GM23338 (cell line): ENCODE measurements at regions not wholly inside any gene's neighbourhood (a gene's known extent, or its start where the extent isn't known, plus 50 kb on each side); places are given as distances from the start of the nearest gene placed in this dataset.

Experiments
- ATAC-seq: fragments of 200-7000 bp; cut with Tn5 transposase; 3 replicates; pipeline ENCODE4 v1.9.1; 2020
- DNase-seq: peaks from one replicate; pipeline ENCODE4 v3.0.0-alpha.2; 2015; ENCODE audit warnings: low spot score
- H2AFZ ChIP-seq: fragments of 200-600 bp; sonication (generic); 2 replicates; pipeline ENCODE4 v1.8.0; 2016; ENCODE audit warnings: antibody characterized with exemption, mild to moderate bottlenecking, moderate library complexity
- H3F3A ChIP-seq: fragments of 200-600 bp; sonication (generic); replicated peaks from 2 replicates; pipeline ENCODE4 v1.8.0; 2017; ENCODE audit warnings: antibody characterized with exemption, mixed run types, low read depth
- H3K27ac ChIP-seq: fragments of 200-600 bp; sonication (generic); 2 replicates; pipeline ENCODE4 v1.6.1; 2016; ENCODE audit warnings: low read depth
- H3K27me3 ChIP-seq: fragments of 200-600 bp; sonication (generic); 2 replicates; pipeline ENCODE4 v1.8.0; 2016; ENCODE audit warnings: mild to moderate bottlenecking, mixed run types, moderate library complexity; ENCODE audit not compliant: insufficient read depth
- H3K36me3 ChIP-seq: fragments of 200-600 bp; sonication (generic); 2 replicates; pipeline ENCODE4 v1.8.0; 2016; ENCODE audit warnings: mild to moderate bottlenecking; ENCODE audit not compliant: insufficient read depth
- H3K4me1 ChIP-seq: fragments of 200-600 bp; sonication (generic); 2 replicates; pipeline ENCODE4 v1.8.0; 2016; ENCODE audit warnings: mild to moderate bottlenecking, moderate library complexity; ENCODE audit not compliant: insufficient read depth
- H3K4me2 ChIP-seq: fragments of 200-600 bp; sonication (generic); 2 replicates; pipeline ENCODE4 v1.7.1; 2017; ENCODE audit warnings: mixed run types
- H3K4me3 ChIP-seq: fragments of 200-600 bp; sonication (generic); 2 replicates; pipeline ENCODE4 v1.6.1; 2016; ENCODE audit warnings: mixed run types
- H3K79me2 ChIP-seq: fragments of 200-600 bp; sonication (generic); replicated peaks from 2 replicates; pipeline ENCODE4 v1.8.0; 2017; ENCODE audit warnings: mild to moderate bottlenecking; ENCODE audit not compliant: insufficient read depth
- H3K9me2 ChIP-seq: fragments of 200-600 bp; sonication (generic); 2 replicates; pipeline ENCODE4 v1.8.0; 2017; ENCODE audit not compliant: insufficient read depth
- H4K20me1 ChIP-seq: fragments of 200-600 bp; sonication (generic); replicated peaks from 2 replicates; pipeline ENCODE4 v1.8.0; 2017; ENCODE audit warnings: mild to moderate bottlenecking; ENCODE audit not compliant: insufficient read depth
- H3K27ac Mint-ChIP-seq: 2 replicates; pipeline ENCODE4 v1.8.0; 2020; ENCODE audit warnings: inconsistent platforms, mild to moderate bottlenecking, moderate library complexity, mixed read lengths
- H3K27me3 Mint-ChIP-seq: 3 replicates; pipeline ENCODE4 v1.8.0; 2022; ENCODE audit warnings: low read depth, mild to moderate bottlenecking, moderate library complexity, mixed read lengths, inconsistent platforms; ENCODE audit not compliant: insufficient read depth, poor library complexity
- H3K36me3 Mint-ChIP-seq: 3 replicates; pipeline ENCODE4 v1.8.0; 2021; ENCODE audit warnings: low read depth, mild to moderate bottlenecking, inconsistent platforms, moderate library complexity, mixed read lengths
- H3K4me1 Mint-ChIP-seq: 3 replicates; pipeline ENCODE4 v1.8.0; 2020; ENCODE audit warnings: mild to moderate bottlenecking, inconsistent platforms, mixed read lengths
- H3K4me3 Mint-ChIP-seq: 3 replicates; pipeline ENCODE4 v1.8.0; 2021; ENCODE audit warnings: moderate library complexity, mild to moderate bottlenecking, inconsistent platforms, mixed read lengths
- H3K9me3 Mint-ChIP-seq: 3 replicates; pipeline ENCODE4 v1.8.0; 2020; ENCODE audit warnings: moderate library complexity, mild to moderate bottlenecking, inconsistent platforms, mixed read lengths
- CREB1 ChIP-seq: fragments of 250-450 bp; sonication (Bioruptor Pico); IDR thresholded peaks from 2 replicates; pipeline ENCODE4 v1.5.0; 2020; ENCODE audit warnings: low read depth, mild to moderate bottlenecking, moderate library complexity
- CTCF ChIP-seq, 2 experiments: fragments of 200-600 bp in 1 of 2; sonication (generic) in 1 of 2; conservative IDR thresholded peaks; 2 replicates each; pipeline versions ENCODE4 v1.5.1 to v1.6.1; 2016 to 2017; ENCODE audit warnings: antibody characterized with exemption in 2 of 2, low read depth in 2 of 2, mild to moderate bottlenecking in 2 of 2, moderate library complexity in 1 of 2
- ETS1 ChIP-seq: IDR thresholded peaks from 2 replicates; pipeline ENCODE4 v1.6.1; 2016; ENCODE audit warnings: antibody characterized with exemption
- EZH2 ChIP-seq: fragments of 200-600 bp; sonication (generic); IDR thresholded peaks from one replicate; pipeline ENCODE4 v1.8.0; 2017; ENCODE audit warnings: antibody characterized with exemption, mild to moderate bottlenecking, low read depth; ENCODE audit not compliant: unreplicated experiment
- EZH2phosphoT487 ChIP-seq: fragments of 200-600 bp; sonication (generic); IDR thresholded peaks from one replicate; pipeline ENCODE4 v1.8.1; 2018; ENCODE audit warnings: antibody characterized with exemption; ENCODE audit not compliant: unreplicated experiment
- JUNB ChIP-seq: IDR thresholded peaks from one replicate; pipeline ENCODE4 v1.6.1; 2016; ENCODE audit warnings: antibody characterized with exemption; ENCODE audit not compliant: unreplicated experiment
- NANOG ChIP-seq: IDR thresholded peaks from 2 replicates; pipeline ENCODE4 v1.6.1; 2016; ENCODE audit warnings: antibody characterized with exemption, borderline replicate concordance
- POLR2AphosphoS5 ChIP-seq: IDR thresholded peaks from 2 replicates; pipeline ENCODE4 v1.6.1; 2016; ENCODE audit warnings: antibody characterized with exemption, low read depth
- STAT1 ChIP-seq: IDR thresholded peaks from one replicate; pipeline ENCODE4 v1.6.1; 2016; ENCODE audit warnings: antibody characterized with exemption; ENCODE audit not compliant: unreplicated experiment
- ZNF114 ChIP-seq: fragments of 250-450 bp; sonication (Bioruptor Pico); IDR thresholded peaks from 2 replicates; pipeline ENCODE4 v1.5.0; 2020; ENCODE audit warnings: mild to moderate bottlenecking, moderate library complexity
- ZNF331 ChIP-seq: fragments of 250-450 bp; sonication (Bioruptor Pico); IDR thresholded peaks from 2 replicates; pipeline ENCODE4 v1.5.0; 2020; ENCODE audit warnings: low read depth, mild to moderate bottlenecking, moderate library complexity
- TF ChIP-seq, protein P1 (sequence below): IDR thresholded peaks from one replicate; pipeline ENCODE4 v1.6.1; 2018; ENCODE audit warnings: antibody characterized with exemption; ENCODE audit not compliant: unreplicated experiment
- TF ChIP-seq, protein P2 (sequence below): fragments of 250-450 bp; sonication (Bioruptor Pico); IDR thresholded peaks from 2 replicates; pipeline ENCODE4 v1.5.0; 2020; ENCODE audit warnings: mild to moderate bottlenecking, moderate library complexity

DNA sequence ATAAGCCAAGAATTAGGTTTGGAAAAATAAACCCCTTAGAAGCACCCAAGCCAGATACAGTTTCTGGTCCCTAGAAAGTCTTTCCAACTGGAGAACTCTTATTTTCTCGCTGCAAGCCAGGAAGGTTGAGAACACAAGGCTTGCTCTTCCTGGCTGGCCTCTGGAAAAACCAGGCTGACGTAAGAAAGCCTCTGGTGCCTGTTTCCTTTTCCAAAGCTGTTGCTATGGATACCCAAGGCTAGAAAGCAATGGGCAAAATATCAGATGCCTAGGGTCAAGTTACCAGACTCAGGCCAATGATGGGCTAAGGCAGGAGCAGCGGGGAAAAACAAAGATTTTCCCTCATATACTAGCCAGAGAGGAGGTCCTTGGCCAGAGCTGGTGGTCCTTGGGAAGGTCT, 281.6 kb downstream of the KLHL13 start:
- Mint-ChIP-seq H3K36me3 (peaks cover 8% of the 10 kb centered on the region; the same call in 2 of the 3 replicates), H3K27me3 (no peaks in the 10 kb centered on the region), H3K27ac (no peak overlapping the region), H3K4me1 (no peaks in the 10 kb centered on the region), H3K9me3 (peaks cover 12% of the 10 kb centered on the region), H3K4me3 (no peak overlapping the region)
- Histone ChIP-seq H3K4me3 (no peak overlapping the region), H3F3A (no peaks in the 10 kb centered on the region), H3K4me1 (no peaks in the 10 kb centered on the region), H4K20me1 (no peaks in the 10 kb centered on the region), H3K27me3 (no peaks in the 10 kb centered on the region), H3K9me2 (no peaks in the 10 kb centered on the region), H3K36me3 (no peaks in the 10 kb centered on the region), H3K4me2 (no peak overlapping the region), H3K27ac (no peak overlapping the region), H2AFZ (no peak overlapping the region), H3K79me2 (no peaks in the 10 kb centered on the region)
- TF ChIP-seq, protein P1, sequence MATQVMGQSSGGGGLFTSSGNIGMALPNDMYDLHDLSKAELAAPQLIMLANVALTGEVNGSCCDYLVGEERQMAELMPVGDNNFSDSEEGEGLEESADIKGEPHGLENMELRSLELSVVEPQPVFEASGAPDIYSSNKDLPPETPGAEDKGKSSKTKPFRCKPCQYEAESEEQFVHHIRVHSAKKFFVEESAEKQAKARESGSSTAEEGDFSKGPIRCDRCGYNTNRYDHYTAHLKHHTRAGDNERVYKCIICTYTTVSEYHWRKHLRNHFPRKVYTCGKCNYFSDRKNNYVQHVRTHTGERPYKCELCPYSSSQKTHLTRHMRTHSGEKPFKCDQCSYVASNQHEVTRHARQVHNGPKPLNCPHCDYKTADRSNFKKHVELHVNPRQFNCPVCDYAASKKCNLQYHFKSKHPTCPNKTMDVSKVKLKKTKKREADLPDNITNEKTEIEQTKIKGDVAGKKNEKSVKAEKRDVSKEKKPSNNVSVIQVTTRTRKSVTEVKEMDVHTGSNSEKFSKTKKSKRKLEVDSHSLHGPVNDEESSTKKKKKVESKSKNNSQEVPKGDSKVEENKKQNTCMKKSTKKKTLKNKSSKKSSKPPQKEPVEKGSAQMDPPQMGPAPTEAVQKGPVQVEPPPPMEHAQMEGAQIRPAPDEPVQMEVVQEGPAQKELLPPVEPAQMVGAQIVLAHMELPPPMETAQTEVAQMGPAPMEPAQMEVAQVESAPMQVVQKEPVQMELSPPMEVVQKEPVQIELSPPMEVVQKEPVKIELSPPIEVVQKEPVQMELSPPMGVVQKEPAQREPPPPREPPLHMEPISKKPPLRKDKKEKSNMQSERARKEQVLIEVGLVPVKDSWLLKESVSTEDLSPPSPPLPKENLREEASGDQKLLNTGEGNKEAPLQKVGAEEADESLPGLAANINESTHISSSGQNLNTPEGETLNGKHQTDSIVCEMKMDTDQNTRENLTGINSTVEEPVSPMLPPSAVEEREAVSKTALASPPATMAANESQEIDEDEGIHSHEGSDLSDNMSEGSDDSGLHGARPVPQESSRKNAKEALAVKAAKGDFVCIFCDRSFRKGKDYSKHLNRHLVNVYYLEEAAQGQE = no peak
- TF ChIP-seq EZH2 = no peak
- TF ChIP-seq, protein P2, sequence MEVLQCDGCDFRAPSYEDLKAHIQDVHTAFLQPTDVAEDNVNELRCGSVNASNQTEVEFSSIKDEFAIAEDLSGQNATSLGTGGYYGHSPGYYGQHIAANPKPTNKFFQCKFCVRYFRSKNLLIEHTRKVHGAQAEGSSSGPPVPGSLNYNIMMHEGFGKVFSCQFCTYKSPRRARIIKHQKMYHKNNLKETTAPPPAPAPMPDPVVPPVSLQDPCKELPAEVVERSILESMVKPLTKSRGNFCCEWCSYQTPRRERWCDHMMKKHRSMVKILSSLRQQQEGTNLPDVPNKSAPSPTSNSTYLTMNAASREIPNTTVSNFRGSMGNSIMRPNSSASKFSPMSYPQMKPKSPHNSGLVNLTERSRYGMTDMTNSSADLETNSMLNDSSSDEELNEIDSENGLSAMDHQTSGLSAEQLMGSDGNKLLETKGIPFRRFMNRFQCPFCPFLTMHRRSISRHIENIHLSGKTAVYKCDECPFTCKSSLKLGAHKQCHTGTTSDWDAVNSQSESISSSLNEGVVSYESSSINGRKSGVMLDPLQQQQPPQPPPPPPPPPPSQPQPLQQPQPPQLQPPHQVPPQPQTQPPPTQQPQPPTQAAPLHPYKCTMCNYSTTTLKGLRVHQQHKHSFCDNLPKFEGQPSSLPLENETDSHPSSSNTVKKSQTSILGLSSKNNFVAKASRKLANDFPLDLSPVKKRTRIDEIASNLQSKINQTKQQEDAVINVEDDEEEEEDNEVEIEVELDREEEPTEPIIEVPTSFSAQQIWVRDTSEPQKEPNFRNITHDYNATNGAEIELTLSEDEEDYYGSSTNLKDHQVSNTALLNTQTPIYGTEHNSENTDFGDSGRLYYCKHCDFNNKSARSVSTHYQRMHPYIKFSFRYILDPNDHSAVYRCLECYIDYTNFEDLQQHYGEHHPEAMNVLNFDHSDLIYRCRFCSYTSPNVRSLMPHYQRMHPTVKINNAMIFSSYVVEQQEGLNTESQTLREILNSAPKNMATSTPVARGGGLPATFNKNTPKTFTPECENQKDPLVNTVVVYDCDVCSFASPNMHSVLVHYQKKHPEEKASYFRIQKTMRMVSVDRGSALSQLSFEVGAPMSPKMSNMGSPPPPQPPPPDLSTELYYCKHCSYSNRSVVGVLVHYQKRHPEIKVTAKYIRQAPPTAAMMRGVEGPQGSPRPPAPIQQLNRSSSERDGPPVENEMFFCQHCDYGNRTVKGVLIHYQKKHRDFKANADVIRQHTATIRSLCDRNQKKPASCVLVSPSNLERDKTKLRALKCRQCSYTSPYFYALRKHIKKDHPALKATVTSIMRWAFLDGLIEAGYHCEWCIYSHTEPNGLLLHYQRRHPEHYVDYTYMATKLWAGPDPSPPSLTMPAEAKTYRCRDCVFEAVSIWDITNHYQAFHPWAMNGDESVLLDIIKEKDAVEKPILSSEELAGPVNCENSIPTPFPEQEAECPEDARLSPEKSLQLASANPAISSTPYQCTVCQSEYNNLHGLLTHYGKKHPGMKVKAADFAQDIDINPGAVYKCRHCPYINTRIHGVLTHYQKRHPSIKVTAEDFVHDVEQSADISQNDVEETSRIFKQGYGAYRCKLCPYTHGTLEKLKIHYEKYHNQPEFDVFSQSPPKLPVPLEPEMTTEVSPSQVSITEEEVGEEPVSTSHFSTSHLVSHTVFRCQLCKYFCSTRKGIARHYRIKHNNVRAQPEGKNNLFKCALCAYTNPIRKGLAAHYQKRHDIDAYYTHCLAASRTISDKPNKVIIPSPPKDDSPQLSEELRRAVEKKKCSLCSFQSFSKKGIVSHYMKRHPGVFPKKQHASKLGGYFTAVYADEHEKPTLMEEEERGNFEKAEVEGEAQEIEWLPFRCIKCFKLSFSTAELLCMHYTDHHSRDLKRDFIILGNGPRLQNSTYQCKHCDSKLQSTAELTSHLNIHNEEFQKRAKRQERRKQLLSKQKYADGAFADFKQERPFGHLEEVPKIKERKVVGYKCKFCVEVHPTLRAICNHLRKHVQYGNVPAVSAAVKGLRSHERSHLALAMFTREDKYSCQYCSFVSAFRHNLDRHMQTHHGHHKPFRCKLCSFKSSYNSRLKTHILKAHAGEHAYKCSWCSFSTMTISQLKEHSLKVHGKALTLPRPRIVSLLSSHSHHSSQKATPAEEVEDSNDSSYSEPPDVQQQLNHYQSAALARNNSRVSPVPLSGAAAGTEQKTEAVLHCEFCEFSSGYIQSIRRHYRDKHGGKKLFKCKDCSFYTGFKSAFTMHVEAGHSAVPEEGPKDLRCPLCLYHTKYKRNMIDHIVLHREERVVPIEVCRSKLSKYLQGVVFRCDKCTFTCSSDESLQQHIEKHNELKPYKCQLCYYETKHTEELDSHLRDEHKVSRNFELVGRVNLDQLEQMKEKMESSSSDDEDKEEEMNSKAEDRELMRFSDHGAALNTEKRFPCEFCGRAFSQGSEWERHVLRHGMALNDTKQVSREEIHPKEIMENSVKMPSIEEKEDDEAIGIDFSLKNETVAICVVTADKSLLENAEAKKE = no peak
- no peak for TF ChIP-seq JUNB
- TF ChIP-seq NANOG = no peak
- TF ChIP-seq POLR2AphosphoS5 = no peak
- TF ChIP-seq CTCF (conservative IDR thresholded peaks at IDR 0.05; ENCODE audit: low read depth in 2 of 2) = no peak
- TF ChIP-seq STAT1 = no peak
- no peak for TF ChIP-seq ZNF331 (CRISPR knock-in tag)
- TF ChIP-seq CREB1 (CRISPR knock-in tag) = no peak
- TF ChIP-seq ZNF114 = no peak
- TF ChIP-seq EZH2phosphoT487 = no peak
- no peak for TF ChIP-seq ETS1
- ATAC-seq (no peak), DNase-seq (peak; percentile 3)
